Prostate gland (tissue), 2 donors: ENCODE measurements at regions not wholly inside any gene's neighbourhood (a gene's known extent, or its start where the extent isn't known, plus 50 kb on each side); places are given as distances from the start of the nearest gene placed in this dataset.
"Not testable (repeated sequence)": the region's sequence is repeated elsewhere in the genome, so short reads cannot be mapped to it uniquely, and the experiment has no call there.

Experiments
- DNase-seq: peaks from one replicate; pipeline ENCODE4 v3.0.0-alpha.2; 2019; ENCODE audit warnings: low spot score
- H3K27ac ChIP-seq, 2 donors: fragments of 200-600 bp; sonication (generic); 2 replicates each; pipeline ENCODE4 v1.5.1; 2017 to 2019
- H3K27me3 ChIP-seq: fragments of 200-600 bp; sonication (generic); replicated peaks from 2 replicates; pipeline ENCODE4 v1.5.1; 2019; ENCODE audit not compliant: insufficient read depth
- H3K36me3 ChIP-seq, 2 donors: fragments of 200-600 bp; sonication (generic); 1 replicate in 1 of 2; 2 replicates in 1 of 2; pipeline versions ENCODE4 v1.5.1 to v1.8.1; 2017 to 2019
- H3K4me1 ChIP-seq: fragments of 200-600 bp; sonication (generic); replicated peaks from 2 replicates; pipeline ENCODE4 v1.5.1; 2019
- H3K4me3 ChIP-seq, 2 donors: fragments of 200-600 bp; sonication (generic); 2 replicates each; pipeline ENCODE4 v1.5.1; 2017 to 2019
- H3K9me3 ChIP-seq: fragments of 200-600 bp; sonication (generic); 2 replicates; pipeline ENCODE4 v1.5.1; 2017
- CTCF ChIP-seq, 4 experiments: fragments of 200-600 bp in 2 of 4; fragments of 450-650 bp in 2 of 4; sonication (generic) in 2 of 4; IDR thresholded peaks; 1 replicate in 3 of 4; 2 replicates in 1 of 4; pipeline ENCODE4 v1.5.1; 2016 to 2019; ENCODE audit warnings: antibody characterized with exemption in 4 of 4, mild to moderate bottlenecking in 2 of 4, moderate library complexity in 2 of 4
- POLR2A ChIP-seq: fragments of 450-650 bp; IDR thresholded peaks from one replicate; pipeline ENCODE4 v1.6.1; 2016; ENCODE audit warnings: antibody characterized with exemption, mild to moderate bottlenecking
- POLR2AphosphoS5 ChIP-seq: sonication (generic); formaldehyde crosslinking; IDR thresholded peaks from one replicate; pipeline ENCODE4 v1.6.1; 2017; ENCODE audit warnings: antibody characterized with exemption
- WGBS: methylation state at CpG from one replicate; pipeline ENCODE4 v1.1.5; 2018; 5-methylcytosine and 5-hydroxymethylcytosine counted together
- intact Hi-C: fragments of 100-400 bp; cut with DNase I; formaldehyde crosslinking; loops from one replicate; pipeline ENCODE4 v1.14.2; 2022

- H3K36me3 ChIP-seq = no peaks in the 10 kb centered on the region
- no peak overlapping the region for H3K27ac ChIP-seq
- TF ChIP-seq POLR2AphosphoS5 = no peak
- TF ChIP-seq POLR2A = no peak
- no peak for TF ChIP-seq CTCF (IDR thresholded peaks at IDR 0.05)
- no peaks in the 10 kb centered on the region for H3K27me3 ChIP-seq
- no peak overlapping the region for H3K4me3 ChIP-seq
- no peak for DNase-seq
- H3K4me1 ChIP-seq = no peaks in the 10 kb centered on the region
- WGBS = 46% methylated on average over 4 of the region's 4 CpGs
- intact Hi-C loops = no loop called here
- H3K9me3 ChIP-seq = no peaks in the 10 kb centered on the region
These were observed 170.1 kb upstream of the PHACTR1 start for GRCh38 chr6:12546410-12547002.

DNA sequence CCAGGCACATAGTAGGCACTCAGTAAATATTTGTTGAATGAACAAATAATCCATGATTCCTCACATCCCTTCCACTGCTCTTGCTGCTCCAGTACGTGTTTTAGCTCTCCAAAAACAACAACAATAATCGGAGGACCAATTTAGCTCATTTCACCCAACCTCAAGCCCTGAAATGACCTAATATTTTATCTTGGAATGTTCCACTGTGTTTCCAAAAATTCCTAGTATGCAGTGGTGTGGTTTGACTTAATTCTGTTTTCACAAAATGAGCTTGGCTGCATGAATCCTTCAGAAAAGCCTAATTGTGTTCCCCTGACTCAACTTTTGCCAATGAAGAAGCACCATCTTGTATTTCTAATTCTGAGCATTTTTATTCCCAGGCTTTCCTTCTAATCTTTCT lies 168.0 kb upstream of the PHACTR1 start:
- intact Hi-C loops = no loop called here
- no peak for DNase-seq
- TF ChIP-seq POLR2AphosphoS5 (no peak), CTCF (IDR thresholded peaks at IDR 0.05) (no peak), POLR2A (no peak)

GRCh38 chr6:12549445-12549844 lies 167.1 kb upstream of the PHACTR1 start:
- H3K27ac ChIP-seq, DNase-seq, H3K9me3 ChIP-seq, H3K4me3 ChIP-seq, H3K27me3 ChIP-seq, H3K4me1 ChIP-seq, intact Hi-C loops, H3K36me3 ChIP-seq: not testable (repeated sequence)
- WGBS = 90% methylated on average over 8 of the region's 8 CpGs

More for the DNA sequence above, 168.0 kb upstream of the PHACTR1 start:
- no peak overlapping the region for H3K27ac ChIP-seq
- no peaks in the 10 kb centered on the region for H3K9me3 ChIP-seq
- no peak overlapping the region for H3K4me3 ChIP-seq
- WGBS = 80% methylated on average over 2 of the region's 2 CpGs
- no peaks in the 10 kb centered on the region for H3K27me3 ChIP-seq
- H3K36me3 ChIP-seq = no peaks in the 10 kb centered on the region
- no peaks in the 10 kb centered on the region for H3K4me1 ChIP-seq

GRCh38 chr6:12554820-12555219 lies 161.7 kb upstream of the PHACTR1 start:
- H3K4me3 ChIP-seq, H3K27ac ChIP-seq, H3K9me3 ChIP-seq, intact Hi-C loops, H3K27me3 ChIP-seq, H3K36me3 ChIP-seq, H3K4me1 ChIP-seq, DNase-seq: not testable (repeated sequence)
- 89% methylated on average over 2 of the region's 2 CpGs for WGBS

- H3K4me3 ChIP-seq = no peak overlapping the region
- H3K27ac ChIP-seq = no peak overlapping the region
- no peaks in the 10 kb centered on the region for H3K4me1 ChIP-seq
- no peak for TF ChIP-seq CTCF (IDR thresholded peaks at IDR 0.05)
- intact Hi-C loops = no loop called here
- no peaks in the 10 kb centered on the region for H3K9me3 ChIP-seq
- WGBS = 92% methylated on average over 2 of the region's 2 CpGs
- no peaks in the 10 kb centered on the region for H3K27me3 ChIP-seq
- H3K36me3 ChIP-seq = no peaks in the 10 kb centered on the region
- DNase-seq = no peak
These were observed 161.3 kb upstream of the PHACTR1 start for GRCh38 chr6:12555267-12555666.

DNA sequence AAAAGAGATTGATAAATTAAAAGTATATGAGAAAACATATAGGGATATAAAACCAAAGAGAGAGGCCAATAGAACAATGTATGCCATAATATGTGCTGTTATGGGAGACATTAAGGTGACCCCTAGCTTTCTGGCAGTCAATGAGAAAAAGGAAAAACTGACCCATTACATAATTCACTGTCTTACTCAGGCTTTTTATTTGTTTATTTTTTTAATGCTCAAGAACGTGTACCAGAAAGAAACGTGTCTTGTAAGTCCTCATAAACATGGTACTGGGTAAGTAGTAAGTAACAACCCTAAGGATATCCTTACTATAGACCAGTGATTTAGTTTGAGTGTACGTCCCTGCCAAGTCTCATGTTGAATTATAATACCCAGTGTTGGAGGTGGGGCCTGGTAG lies 160.8 kb upstream of the PHACTR1 start:
- TF ChIP-seq POLR2AphosphoS5 (no peak), CTCF (IDR thresholded peaks at IDR 0.05) (no peak), POLR2A (no peak)
- Histone ChIP-seq H3K4me1 (no peaks in the 10 kb centered on the region), H3K4me3 (no peak overlapping the region), H3K27me3 (no peaks in the 10 kb centered on the region), H3K9me3 (no peaks in the 10 kb centered on the region), H3K27ac (no peak overlapping the region), H3K36me3 (no peaks in the 10 kb centered on the region)
- no peak for DNase-seq
- 77% methylated on average over 3 of the region's 3 CpGs for WGBS
- intact Hi-C loops = no loop called here
